ENCODE measurements at regions not wholly inside any gene's neighbourhood (a gene's known extent, or its start where the extent isn't known, plus 50 kb on each side); places are given as distances from the start of the nearest gene placed in this dataset.
A peak's percentile ranks its signal among the peaks of the same experiment; 100 is the strongest.

- Mint-ChIP-seq H3K4me1 (ENCODE audit: insufficient read depth, unreplicated experiment) (peaks cover 13% of the 10 kb centered on the region), H3K36me3 (ENCODE audit: insufficient read depth, unreplicated experiment) (no peaks in the 10 kb centered on the region), H3K27me3 (ENCODE audit: insufficient read depth, unreplicated experiment) (no peaks in the 10 kb centered on the region), H3K27ac (ENCODE audit: low read depth, unreplicated experiment) (no peak overlapping the region), H3K9me3 (ENCODE audit: unreplicated experiment) (no peaks in the 10 kb centered on the region), H3K4me3 (ENCODE audit: unreplicated experiment) (no peak overlapping the region)
- no peak for DNase-seq (ENCODE audit: unreplicated experiment)
- CTCF ChIA-PET = interaction anchor here (1.2 kb wide), 1 partner anchor 140 kb away, joined by 4 read pairs; no protein-coding TSS in a partner anchor
- no TSS peak for BruUV-seq (replicated peaks)
- intact Hi-C loops (cut with micrococcal nuclease) = no loop called here
- no peak for TF ChIP-seq CTCF (IDR thresholded peaks at IDR 0.05; ENCODE audit: unreplicated experiment)
- POLR2A ChIA-PET = no interaction called here
These were observed 141.7 kb upstream of the SERPINE2 start for GRCh38 chr2:224180810-224181209.

GRCh38 chr2:224178056-224178455 lies 139.0 kb upstream of the SERPINE2 start:
- intact Hi-C loops (cut with micrococcal nuclease) = no loop called here
- Mint-ChIP-seq H3K27ac (ENCODE audit: low read depth, unreplicated experiment) (no peak overlapping the region), H3K36me3 (ENCODE audit: insufficient read depth, unreplicated experiment) (no peaks in the 10 kb centered on the region), H3K9me3 (ENCODE audit: unreplicated experiment) (no peaks in the 10 kb centered on the region), H3K27me3 (ENCODE audit: insufficient read depth, unreplicated experiment) (no peaks in the 10 kb centered on the region), H3K4me3 (ENCODE audit: unreplicated experiment) (no peak overlapping the region), H3K4me1 (ENCODE audit: insufficient read depth, unreplicated experiment) (peaks cover 12% of the 10 kb centered on the region)
- BruUV-seq (replicated peaks) = no TSS peak
- TF ChIP-seq CTCF (IDR thresholded peaks at IDR 0.05; ENCODE audit: unreplicated experiment) = no peak
- ChIA-PET CTCF (interaction anchor here (1.0 kb wide), 1 partner anchor 184 kb away, joined by 3 read pairs; no protein-coding TSS in a partner anchor), POLR2A (no interaction called here)
- DNase-seq (ENCODE audit: unreplicated experiment) = peak; percentile 21

GRCh38 chr2:224175538-224175937 lies 136.5 kb upstream of the SERPINE2 start:
- H3K4me3 Mint-ChIP-seq (ENCODE audit: unreplicated experiment) = no peak overlapping the region
- DNase-seq (ENCODE audit: unreplicated experiment) = no peak
- H3K27ac Mint-ChIP-seq (ENCODE audit: low read depth, unreplicated experiment) = no peak overlapping the region
- no peaks in the 10 kb centered on the region for H3K9me3 Mint-ChIP-seq (ENCODE audit: unreplicated experiment)
- H3K4me1 Mint-ChIP-seq (ENCODE audit: insufficient read depth, unreplicated experiment) = no peaks in the 10 kb centered on the region
- no peaks in the 10 kb centered on the region for H3K36me3 Mint-ChIP-seq (ENCODE audit: insufficient read depth, unreplicated experiment)
- ChIA-PET POLR2A (interaction anchor here (0.8 kb wide), 1 partner anchor 269 kb away, joined by 3 read pairs; no protein-coding TSS in a partner anchor), CTCF (interaction anchor here (0.6 to 1.0 kb wide), 2 partner anchors 182 to 1236 kb away, joined by 3 read pairs; no protein-coding TSS in a partner anchor)
- intact Hi-C loops (cut with micrococcal nuclease) = no loop called here
- no peaks in the 10 kb centered on the region for H3K27me3 Mint-ChIP-seq (ENCODE audit: insufficient read depth, unreplicated experiment)
- no TSS peak for BruUV-seq (replicated peaks)
- TF ChIP-seq CTCF (IDR thresholded peaks at IDR 0.05; ENCODE audit: unreplicated experiment) = no peak

GRCh38 chr2:224174990-224175389 lies 135.9 kb upstream of the SERPINE2 start:
- TF ChIP-seq CTCF (IDR thresholded peaks at IDR 0.05; ENCODE audit: unreplicated experiment) = no peak

More at GRCh38 chr2:224174990-224175389, 135.9 kb upstream of the SERPINE2 start:
- Mint-ChIP-seq H3K4me1 (ENCODE audit: insufficient read depth, unreplicated experiment) (no peaks in the 10 kb centered on the region), H3K27me3 (ENCODE audit: insufficient read depth, unreplicated experiment) (no peaks in the 10 kb centered on the region), H3K36me3 (ENCODE audit: insufficient read depth, unreplicated experiment) (no peaks in the 10 kb centered on the region), H3K27ac (ENCODE audit: low read depth, unreplicated experiment) (no peak overlapping the region), H3K9me3 (ENCODE audit: unreplicated experiment) (no peaks in the 10 kb centered on the region), H3K4me3 (ENCODE audit: unreplicated experiment) (no peak overlapping the region)
- POLR2A ChIA-PET = interaction anchor here (0.6 to 0.8 kb wide), 2 partner anchors 93 to 270 kb away, joined by 3 read pairs; no protein-coding TSS in a partner anchor
- intact Hi-C loops (cut with micrococcal nuclease) = no loop called here
- DNase-seq (ENCODE audit: unreplicated experiment) = no peak
- BruUV-seq (replicated peaks) = no TSS peak
- CTCF ChIA-PET = interaction anchor here (0.6 to 1.0 kb wide), 2 partner anchors 181 to 1236 kb away, joined by 3 read pairs; no protein-coding TSS in a partner anchor
